Fibroblast of mammary gland (primary cell): ENCODE measurements at regions not wholly inside any gene's neighbourhood (a gene's known extent, or its start where the extent isn't known, plus 50 kb on each side); places are given as distances from the start of the nearest gene placed in this dataset.
"Not testable (repeated sequence)": the region's sequence is repeated elsewhere in the genome, so short reads cannot be mapped to it uniquely, and the experiment has no call there.

ENCODE experiments used
- DNase-seq: peaks from one replicate; pipeline ENCODE4 v3.0.0-alpha.2; 2010; ENCODE audit warnings: low read depth
- H3K4me3 ChIP-seq: 2 replicates; pipeline ENCODE4 v1.5.1; 2011; ENCODE audit warnings: low read depth, mild to moderate bottlenecking, low read length, moderate library complexity; ENCODE audit not compliant: control insufficient read depth
- TF ChIP-seq, protein P1 (sequence below): conservative IDR thresholded peaks from 2 replicates; pipeline ENCODE4 v1.5.1; 2011; ENCODE audit warnings: low read depth, low read length, inconsistent platforms; ENCODE audit not compliant: control insufficient read depth, insufficient read depth

DNA sequence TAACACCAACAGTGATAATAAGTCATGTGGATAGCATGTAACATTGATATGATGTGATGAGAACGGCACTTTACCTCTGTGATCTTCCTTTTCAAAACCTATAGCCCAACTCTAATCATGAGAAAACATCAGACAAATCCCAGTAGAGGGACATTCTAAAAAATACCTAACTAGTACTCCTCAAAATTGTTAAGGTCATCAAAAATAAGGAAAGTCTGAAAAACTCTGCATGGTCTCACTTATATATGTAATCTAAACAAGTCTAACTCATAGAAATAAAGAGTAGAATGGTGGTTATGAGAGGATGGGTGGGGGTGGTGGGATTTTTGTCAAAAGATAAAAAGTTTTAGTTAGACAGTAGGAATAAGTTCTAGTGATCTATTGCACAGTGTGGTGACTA is 243.9 kb upstream of the GRIA3 start:
- no peak overlapping the region for H3K4me3 ChIP-seq
- DNase-seq = no peak
- TF ChIP-seq, protein P1, sequence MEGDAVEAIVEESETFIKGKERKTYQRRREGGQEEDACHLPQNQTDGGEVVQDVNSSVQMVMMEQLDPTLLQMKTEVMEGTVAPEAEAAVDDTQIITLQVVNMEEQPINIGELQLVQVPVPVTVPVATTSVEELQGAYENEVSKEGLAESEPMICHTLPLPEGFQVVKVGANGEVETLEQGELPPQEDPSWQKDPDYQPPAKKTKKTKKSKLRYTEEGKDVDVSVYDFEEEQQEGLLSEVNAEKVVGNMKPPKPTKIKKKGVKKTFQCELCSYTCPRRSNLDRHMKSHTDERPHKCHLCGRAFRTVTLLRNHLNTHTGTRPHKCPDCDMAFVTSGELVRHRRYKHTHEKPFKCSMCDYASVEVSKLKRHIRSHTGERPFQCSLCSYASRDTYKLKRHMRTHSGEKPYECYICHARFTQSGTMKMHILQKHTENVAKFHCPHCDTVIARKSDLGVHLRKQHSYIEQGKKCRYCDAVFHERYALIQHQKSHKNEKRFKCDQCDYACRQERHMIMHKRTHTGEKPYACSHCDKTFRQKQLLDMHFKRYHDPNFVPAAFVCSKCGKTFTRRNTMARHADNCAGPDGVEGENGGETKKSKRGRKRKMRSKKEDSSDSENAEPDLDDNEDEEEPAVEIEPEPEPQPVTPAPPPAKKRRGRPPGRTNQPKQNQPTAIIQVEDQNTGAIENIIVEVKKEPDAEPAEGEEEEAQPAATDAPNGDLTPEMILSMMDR = no peak

GRCh38 chrX:122941806-122942205 is 242.3 kb upstream of the GRIA3 start:
- TF ChIP-seq, protein P1 = no peak
- DNase-seq = no peak
- no peak overlapping the region for H3K4me3 ChIP-seq

- TF ChIP-seq, protein P1 = no peak
- peak; percentile 77 for DNase-seq
- no peak overlapping the region for H3K4me3 ChIP-seq
These were observed 240.2 kb upstream of the GRIA3 start for GRCh38 chrX:122943918-122944317.

GRCh38 chrX:122945328-122945727 is 238.8 kb upstream of the GRIA3 start:
- peak; percentile 12 for DNase-seq
- TF ChIP-seq, protein P1 = no peak
- H3K4me3 ChIP-seq = no peak overlapping the region

- no peak for DNase-seq
- TF ChIP-seq, protein P1 = no peak
- no peak overlapping the region for H3K4me3 ChIP-seq
These were observed 211.5 kb upstream of the GRIA3 start for GRCh38 chrX:122972604-122973003.

DNA sequence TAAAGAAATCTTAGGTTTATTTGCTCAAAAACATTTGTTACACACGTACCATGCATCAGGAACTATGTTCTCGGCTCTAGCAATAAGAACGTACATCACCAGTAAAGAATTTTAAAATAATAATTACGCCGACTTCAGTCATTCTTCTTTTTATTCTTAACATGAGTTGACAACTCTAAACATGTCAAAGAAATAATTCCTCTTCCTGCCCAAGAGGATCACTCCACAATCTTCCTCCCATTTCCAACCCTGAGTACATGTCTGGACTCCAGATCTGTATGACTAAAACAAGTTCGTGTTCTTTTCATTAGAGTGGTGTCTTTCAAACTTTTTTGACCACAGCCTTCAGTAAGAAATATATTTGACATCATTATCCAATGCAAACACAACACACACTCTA is 201.6 kb upstream of the GRIA3 start:
- DNase-seq = no peak
- no peak overlapping the region for H3K4me3 ChIP-seq
- TF ChIP-seq, protein P1 = no peak

DNA sequence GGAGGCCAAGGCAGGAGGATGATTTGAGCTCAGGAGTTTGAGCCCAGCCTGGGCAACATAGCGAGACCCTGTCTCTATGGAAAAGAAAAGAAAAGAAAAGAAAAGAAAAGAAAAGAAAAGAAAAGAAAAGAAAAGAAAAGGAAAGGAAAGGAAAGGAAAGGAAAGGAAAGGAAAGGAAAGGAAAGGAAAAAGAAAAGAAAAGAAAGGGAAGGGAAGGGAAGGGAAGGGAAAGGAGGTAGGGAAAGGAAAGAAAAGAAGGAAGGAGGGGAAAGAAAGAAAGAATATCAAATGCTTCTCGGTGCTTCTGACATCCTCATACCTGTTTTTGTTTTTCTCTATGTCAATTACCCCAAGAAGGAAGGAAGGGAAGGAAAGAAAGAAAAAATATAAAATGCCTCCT is 181.2 kb upstream of the GRIA3 start:
- DNase-seq, H3K4me3 ChIP-seq: not testable (repeated sequence)

DNA sequence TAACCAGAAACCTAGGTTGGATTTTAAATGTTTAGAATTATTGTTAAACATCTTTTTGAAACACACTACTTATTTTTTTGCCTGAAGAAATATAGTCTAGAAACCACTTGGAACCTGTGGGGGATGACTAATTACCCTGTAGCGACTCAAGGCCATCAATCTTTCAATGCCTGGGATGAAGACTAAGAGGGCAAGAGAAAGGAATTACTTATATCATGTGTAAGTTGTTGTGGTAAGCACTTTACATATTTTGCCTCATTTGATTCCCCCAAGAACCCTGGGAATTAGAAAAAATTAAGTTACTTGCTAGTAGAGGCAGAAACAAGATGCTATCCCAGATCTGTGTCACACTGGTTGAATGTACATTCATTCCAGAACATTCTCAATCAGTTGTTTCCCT is 170.9 kb upstream of the GRIA3 start:
- TF ChIP-seq, protein P1 = no peak
- H3K4me3 ChIP-seq = no peak overlapping the region
- peak; percentile 14 for DNase-seq
